ENCODE measurements at regions not wholly inside any gene's neighbourhood (a gene's known extent, or its start where the extent isn't known, plus 50 kb on each side); places are given as distances from the start of the nearest gene placed in this dataset.
"Not testable (repeated sequence)": the region's sequence is repeated elsewhere in the genome, so short reads cannot be mapped to it uniquely, and the experiment has no call there.

GRCh38 chr15:67946701-67947100, 106.9 kb upstream of the RNU6-1 start:
- Histone ChIP-seq H3K9me3 (ENCODE audit: control insufficient read depth in 2 of 3, insufficient read depth in 1 of 3, low read length in 3 of 3) (no peaks in the 10 kb centered on the region), H3K4me3 (ENCODE audit: low read length in 3 of 3) (no peak overlapping the region), H3K4me1 (ENCODE audit: control insufficient read depth in 2 of 3, insufficient read depth in 2 of 3, low read depth in 1 of 3, low read length in 3 of 3) (no peaks in the 10 kb centered on the region), H3K9ac (ENCODE audit: low read length in 3 of 3) (no peak overlapping the region), H3K36me3 (ENCODE audit: control insufficient read depth in 2 of 3, insufficient read depth in 3 of 3, low read length in 3 of 3) (no peaks in the 10 kb centered on the region), H3K27me3 (ENCODE audit: control insufficient read depth, insufficient read depth, low read length) (no peaks in the 10 kb centered on the region), H3K27ac (ENCODE audit: low read depth in 2 of 2, low read length in 2 of 2) (no peak overlapping the region)
- peak in 2 of 5 donors; percentile 76 to 85 for DNase-seq
- no peak for FAIRE-seq
- intact Hi-C loops (cut with DNase I) = no loop called here
- TF ChIP-seq CTCF (IDR thresholded peaks at IDR 0.05; ENCODE audit: borderline replicate concordance, extremely low read depth, insufficient read depth) = no peak

GRCh38 chr15:67947254-67948039, 106.7 kb upstream of the PIAS1 start:
- Histone ChIP-seq H3K9me3 (ENCODE audit: control insufficient read depth in 2 of 3, insufficient read depth in 1 of 3, low read length in 3 of 3) (no peaks in the 10 kb centered on the region), H3K27me3 (ENCODE audit: control insufficient read depth, insufficient read depth, low read length) (no peaks in the 10 kb centered on the region), H3K4me1 (ENCODE audit: control insufficient read depth in 2 of 3, insufficient read depth in 2 of 3, low read depth in 1 of 3, low read length in 3 of 3) (no peaks in the 10 kb centered on the region), H3K4me3 (ENCODE audit: low read length in 3 of 3) (no peak overlapping the region), H3K36me3 (ENCODE audit: control insufficient read depth in 2 of 3, insufficient read depth in 3 of 3, low read length in 3 of 3) (no peaks in the 10 kb centered on the region), H3K27ac (ENCODE audit: low read depth in 2 of 2, low read length in 2 of 2) (no peak overlapping the region), H3K9ac (ENCODE audit: low read length in 3 of 3) (no peak overlapping the region)
- intact Hi-C loops (cut with DNase I) = no loop called here
- no peak for TF ChIP-seq CTCF (IDR thresholded peaks at IDR 0.05; ENCODE audit: borderline replicate concordance, extremely low read depth, insufficient read depth)
- DNase-seq = peak in 1 of 5 donors; percentile 52
- FAIRE-seq = no peak

- no peaks in the 10 kb centered on the region for H3K27me3 ChIP-seq (ENCODE audit: control insufficient read depth, insufficient read depth, low read length)
- H3K27ac ChIP-seq (ENCODE audit: low read depth in 2 of 2, low read length in 2 of 2) = no peak overlapping the region
- FAIRE-seq (no peak), DNase-seq (no peak)
- H3K9ac ChIP-seq (ENCODE audit: low read length in 3 of 3) = no peak overlapping the region
- H3K9me3 ChIP-seq (ENCODE audit: control insufficient read depth in 2 of 3, insufficient read depth in 1 of 3, low read length in 3 of 3) = no peaks in the 10 kb centered on the region
- no peak for TF ChIP-seq CTCF (IDR thresholded peaks at IDR 0.05; ENCODE audit: borderline replicate concordance, extremely low read depth, insufficient read depth)
- no peak overlapping the region for H3K4me3 ChIP-seq (ENCODE audit: low read length in 3 of 3)
- intact Hi-C loops (cut with DNase I) = no loop called here
- no peaks in the 10 kb centered on the region for H3K36me3 ChIP-seq (ENCODE audit: control insufficient read depth in 2 of 3, insufficient read depth in 3 of 3, low read length in 3 of 3)
- H3K4me1 ChIP-seq (ENCODE audit: control insufficient read depth in 2 of 3, insufficient read depth in 2 of 3, low read depth in 1 of 3, low read length in 3 of 3) = no peaks in the 10 kb centered on the region
Measured at GRCh38 chr15:67948215-67948614, 105.9 kb upstream of the PIAS1 start.

GRCh38 chr15:67951187-67951586, 102.9 kb upstream of the PIAS1 start:
- DNase-seq; H3K4me1 ChIP-seq (ENCODE audit: control insufficient read depth in 2 of 3, insufficient read depth in 2 of 3, low read depth in 1 of 3, low read length in 3 of 3); H3K27me3 ChIP-seq (ENCODE audit: control insufficient read depth, insufficient read depth, low read length); H3K9me3 ChIP-seq (ENCODE audit: control insufficient read depth in 2 of 3, insufficient read depth in 1 of 3, low read length in 3 of 3); FAIRE-seq; intact Hi-C loops (cut with DNase I); H3K4me3 ChIP-seq (ENCODE audit: low read length in 3 of 3); H3K27ac ChIP-seq (ENCODE audit: low read depth in 2 of 2, low read length in 2 of 2); H3K9ac ChIP-seq (ENCODE audit: low read length in 3 of 3); H3K36me3 ChIP-seq (ENCODE audit: control insufficient read depth in 2 of 3, insufficient read depth in 3 of 3, low read length in 3 of 3): not testable (repeated sequence)
